ELF-1 (cell line): ENCODE measurements at regions not wholly inside any gene's neighbourhood (a gene's known extent, or its start where the extent isn't known, plus 50 kb on each side); places are given as distances from the start of the nearest gene placed in this dataset.
A peak's percentile ranks its signal among the peaks of the same experiment; 100 is the strongest.
"Not testable (repeated sequence)": the region's sequence is repeated elsewhere in the genome, so short reads cannot be mapped to it uniquely, and the experiment has no call there.

Experiments used
- DNase-seq: peaks from one replicate; pipeline ENCODE4 v3.0.0-alpha.2; 2016; ENCODE audit warnings: low read depth, low spot score

GRCh38 chr1:244106837-244107493 lies 55.9 kb downstream of the ZBTB18 start:
- no peak for DNase-seq

GRCh38 chr1:244111027-244111426 lies 59.9 kb downstream of the ZBTB18 start:
- no peak for DNase-seq

GRCh38 chr1:244112041-244112440 lies 61.0 kb downstream of the ZBTB18 start:
- DNase-seq = no peak

- no peak for DNase-seq
These were observed 61.6 kb downstream of the ZBTB18 start for GRCh38 chr1:244112636-244113035.

- DNase-seq = no peak
These were observed 62.6 kb downstream of the ZBTB18 start for GRCh38 chr1:244113532-244114320.

GRCh38 chr1:244114892-244115291 lies 63.8 kb downstream of the ZBTB18 start:
- no peak for DNase-seq

DNA sequence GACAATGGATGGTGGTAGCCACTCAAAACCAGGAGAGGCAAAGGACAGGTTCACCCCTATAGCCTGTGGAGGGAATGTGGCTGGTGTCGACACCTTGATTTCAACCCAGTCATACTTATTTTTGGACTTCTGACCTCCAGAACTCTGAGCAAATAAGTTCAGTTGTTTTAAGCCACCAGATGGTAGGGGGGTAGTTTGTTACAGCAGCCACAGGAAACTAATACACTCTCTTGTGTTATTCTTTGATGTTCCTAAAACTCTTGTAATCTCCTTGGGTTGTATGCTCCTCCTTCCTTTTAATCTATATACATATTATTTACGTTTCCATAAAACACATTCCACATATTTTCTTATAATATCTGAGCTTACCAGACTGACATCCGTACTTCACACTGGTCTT lies 65.9 kb downstream of the ZBTB18 start:
- no peak for DNase-seq

DNA sequence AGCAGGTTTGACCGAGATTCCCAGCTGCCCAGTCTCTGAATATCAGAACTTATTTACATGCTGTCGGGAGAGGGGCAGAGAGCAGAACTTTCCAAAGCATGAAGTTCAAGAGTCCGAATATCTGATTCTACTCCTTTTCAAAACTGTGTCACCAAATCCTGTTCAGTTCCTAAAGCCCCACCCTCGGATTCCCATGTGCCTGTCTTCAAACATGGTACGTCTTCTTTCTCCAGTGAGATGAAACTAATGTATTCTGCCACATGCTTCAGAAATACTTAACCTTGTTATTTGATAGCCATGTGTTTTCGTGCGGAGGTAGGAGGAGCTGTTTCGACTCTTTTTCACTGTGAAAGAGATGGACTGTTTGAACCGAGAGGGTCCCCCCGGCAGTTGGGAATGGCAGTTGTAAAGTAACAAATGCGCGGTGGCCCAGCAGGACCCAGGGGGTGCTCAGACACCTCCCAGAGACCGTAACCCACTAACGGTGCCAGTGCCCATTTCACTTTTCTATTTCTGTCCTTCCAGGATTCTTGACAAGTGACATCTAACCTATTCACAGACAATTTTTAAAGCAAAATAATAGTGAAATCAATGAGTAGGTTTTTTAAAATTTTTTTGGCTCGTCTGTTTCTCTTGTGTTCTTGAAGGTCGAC lies 67.2 kb downstream of the ZBTB18 start:
- no peak for DNase-seq

DNA sequence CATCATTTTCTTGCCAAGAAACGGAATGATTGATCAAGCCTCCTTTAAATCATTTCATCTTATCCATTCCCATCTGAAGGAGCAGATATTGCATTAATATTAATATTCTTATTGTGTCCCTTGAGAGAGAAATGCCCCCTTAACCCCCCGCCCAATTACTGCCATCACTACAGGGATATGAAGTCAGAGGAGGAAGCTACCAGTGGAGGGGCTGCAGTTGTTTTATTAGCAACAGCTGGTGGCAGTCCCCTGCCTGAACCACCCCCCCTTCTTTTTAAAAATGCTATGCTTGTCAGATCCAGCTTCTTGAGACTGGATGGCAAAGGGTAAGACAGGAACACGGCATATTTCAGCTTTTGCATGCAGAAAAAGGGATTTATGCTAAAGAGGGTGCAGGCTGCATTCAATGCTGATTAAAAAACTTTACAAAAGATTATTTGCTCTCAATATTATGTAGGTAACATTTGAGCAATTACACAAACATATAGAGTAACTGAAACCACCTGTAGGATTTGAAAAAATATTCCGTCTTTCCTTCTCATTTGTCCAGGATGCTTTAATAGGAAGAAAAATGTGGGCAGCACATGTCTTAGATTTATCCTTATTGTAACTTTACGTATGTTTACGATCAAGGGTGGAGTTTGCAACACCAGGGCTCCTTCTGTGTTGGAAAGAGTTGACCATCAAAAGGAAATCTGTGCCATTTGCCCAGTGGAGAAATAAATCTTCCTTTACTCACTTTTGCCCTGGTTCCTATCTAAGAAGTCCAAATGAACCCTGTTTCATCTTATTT lies 77.7 kb downstream of the ZBTB18 start:
- no peak for DNase-seq

DNA sequence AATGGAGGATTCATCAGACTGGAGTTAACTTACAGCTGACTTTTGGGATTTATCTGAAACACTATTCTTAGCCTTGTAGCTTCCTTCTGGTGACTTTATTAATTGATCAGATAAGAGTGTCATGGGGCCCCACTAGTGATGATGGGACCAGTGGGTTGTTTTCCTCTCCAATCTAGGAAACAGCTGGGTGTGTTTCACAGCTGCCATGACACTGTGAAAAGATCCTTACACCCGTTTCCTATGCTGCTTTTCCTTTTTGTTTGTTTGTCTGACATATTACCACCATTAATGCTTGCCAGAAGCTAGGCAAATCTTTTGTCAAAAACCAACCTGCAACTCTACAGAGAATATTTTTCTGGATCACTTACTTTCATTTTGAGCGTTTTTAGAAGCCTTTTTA lies 86.2 kb downstream of the ZBTB18 start:
- DNase-seq = no peak

DNA sequence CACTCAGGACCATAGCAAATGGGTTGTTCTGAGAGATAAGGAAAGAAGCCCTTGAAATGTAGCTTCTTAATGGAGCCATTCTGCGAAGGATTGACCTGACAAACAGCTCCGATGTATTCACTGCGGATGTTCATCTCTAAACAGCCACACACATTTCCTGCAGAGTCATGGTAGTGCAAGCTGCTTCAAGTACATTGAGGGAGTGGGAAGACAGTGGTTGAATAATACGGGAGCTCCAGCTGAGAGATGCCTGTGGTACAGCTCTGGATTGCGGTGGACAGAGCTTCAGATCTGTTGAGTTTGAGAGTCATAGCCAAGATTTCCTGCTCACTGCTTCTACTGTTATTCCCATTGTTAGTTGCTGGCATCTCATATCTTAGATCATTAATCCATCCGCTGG lies 86.6 kb downstream of the ZBTB18 start:
- no peak for DNase-seq

DNA sequence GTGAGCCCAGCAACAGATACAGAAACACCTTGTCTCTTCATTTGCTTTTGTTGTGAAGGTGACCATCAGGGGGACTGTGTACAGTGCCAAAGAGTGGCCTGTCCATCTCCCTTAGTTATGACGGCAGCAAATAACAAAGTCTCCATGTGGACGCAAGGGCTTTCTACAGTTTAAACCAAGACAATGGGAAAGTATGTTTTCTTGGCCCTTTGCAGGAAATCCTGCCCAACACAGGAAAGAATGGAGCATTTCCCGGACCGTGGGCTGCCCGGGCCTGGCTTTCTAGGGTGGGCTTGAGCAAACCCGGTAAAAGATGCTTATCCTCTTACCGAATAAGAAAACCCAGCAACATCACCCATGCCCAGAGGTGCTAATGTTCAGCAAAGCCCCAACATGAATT lies 87.3 kb downstream of the ZBTB18 start:
- DNase-seq = no peak

GRCh38 chr1:244139655-244140054 lies 88.6 kb downstream of the ZBTB18 start:
- DNase-seq = no peak

DNA sequence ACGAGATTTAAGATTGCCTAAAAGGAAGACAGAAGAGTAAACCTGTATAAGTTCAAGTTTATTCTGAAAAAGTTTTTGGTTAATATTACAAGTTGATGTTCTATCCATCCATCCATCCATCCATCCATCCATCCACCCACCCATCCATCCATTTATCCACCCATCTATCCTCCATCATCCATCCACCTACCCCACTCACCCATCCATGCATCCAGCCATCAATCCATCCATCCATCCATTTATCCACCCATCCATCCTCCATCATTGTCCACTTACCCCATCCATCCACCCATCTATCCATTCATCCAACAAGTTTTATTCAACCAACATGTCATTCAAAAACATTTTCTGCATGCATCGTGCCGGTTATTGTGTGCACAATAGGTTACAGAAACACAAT lies 89.3 kb downstream of the ZBTB18 start:
- no peak for DNase-seq

DNA sequence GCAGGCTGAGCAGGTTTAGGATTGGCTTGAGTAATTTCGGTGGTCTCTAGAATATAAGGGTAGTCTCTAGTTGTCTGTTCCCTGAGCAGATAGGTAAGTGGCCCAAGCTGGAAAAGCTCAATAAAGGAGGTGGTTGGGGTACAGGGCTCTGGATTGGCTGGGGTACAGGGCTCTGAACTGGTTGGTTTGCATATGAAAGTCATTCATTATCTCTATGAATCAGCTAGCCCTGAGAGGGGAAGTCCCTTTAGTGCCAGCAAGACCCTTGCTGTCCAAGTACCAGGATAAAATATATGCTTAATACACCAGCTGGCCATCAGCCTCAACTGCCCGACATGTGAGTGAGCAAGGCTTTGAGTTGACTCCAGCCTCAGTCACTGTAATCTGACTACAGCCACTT lies 93.0 kb downstream of the ZBTB18 start:
- no peak for DNase-seq

- DNase-seq = no peak
These were observed 99.0 kb downstream of the ZBTB18 start for GRCh38 chr1:244150071-244150470.

- DNase-seq = no peak
These were observed 99.6 kb downstream of the ZBTB18 start for GRCh38 chr1:244150665-244151064.

- no peak for DNase-seq
These were observed 100.5 kb downstream of the ZBTB18 start for GRCh38 chr1:244151537-244151936.

DNA sequence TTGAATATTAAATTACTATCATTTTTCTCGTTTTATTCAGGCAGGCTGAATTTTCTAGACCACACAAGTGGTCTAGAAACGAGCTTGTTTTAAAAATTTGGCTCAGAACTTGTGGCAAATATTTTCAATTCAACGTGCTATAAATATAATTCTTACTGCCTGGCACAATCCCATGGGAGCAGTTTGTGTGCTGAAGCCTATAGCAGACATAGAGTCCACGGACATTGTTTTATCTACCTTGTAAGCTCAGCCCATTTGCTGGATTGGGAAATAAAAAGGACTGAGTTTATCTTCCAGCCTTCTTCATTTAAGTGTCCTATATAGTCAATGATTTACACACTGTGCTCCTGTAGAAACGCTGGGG lies 103.4 kb downstream of the ZBTB18 start:
- no peak for DNase-seq

- peak; percentile 73 for DNase-seq
These were observed 103.9 kb downstream of the ZBTB18 start for GRCh38 chr1:244154872-244155531.

- no peak for DNase-seq
These were observed 104.6 kb downstream of the ZBTB18 start for GRCh38 chr1:244155661-244156060.

DNA sequence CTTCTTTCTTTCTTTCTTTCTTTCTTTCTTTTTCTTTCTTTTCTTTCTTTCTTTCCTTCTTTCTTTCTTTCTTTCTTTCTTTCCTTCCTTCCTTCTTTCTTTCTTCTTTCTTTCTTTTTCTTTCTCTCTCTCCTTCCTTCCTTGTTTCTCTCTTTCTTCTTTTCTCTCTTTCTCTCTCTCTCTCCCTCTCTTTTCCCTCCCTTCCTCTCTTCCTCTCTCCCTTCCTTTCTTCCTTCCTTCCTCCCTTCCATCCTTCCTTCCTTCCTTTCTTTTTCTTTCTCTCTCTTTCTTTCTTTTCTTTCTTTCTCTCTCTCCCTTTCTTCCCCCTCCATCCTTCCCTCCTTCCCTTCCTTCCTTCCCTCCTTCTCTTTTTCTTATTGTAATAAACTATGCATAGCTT lies 105.5 kb downstream of the ZBTB18 start:
- DNase-seq = not testable (repeated sequence)
